PC-3 (cell line): ENCODE measurements at regions not wholly inside any gene's neighbourhood (a gene's known extent, or its start where the extent isn't known, plus 50 kb on each side); places are given as distances from the start of the nearest gene placed in this dataset.
"Not testable (repeated sequence)": the region's sequence is repeated elsewhere in the genome, so short reads cannot be mapped to it uniquely, and the experiment has no call there.

Experiments
- ATAC-seq: fragments of 200-7000 bp; cut with Tn5 transposase; 2 replicates; pipeline ENCODE4 v1.9.1; 2020; ENCODE audit warnings: mild to moderate bottlenecking, moderate library complexity
- BruUV-seq: library from RNA; stranded (reverse); fragments of 400-500 nt; replicated peaks from 2 replicates; lab custom pipeline; 2021; lab: Mats Ljungman, UMichigan
- CTCF ChIA-PET: fragments of 300-600 bp; sonication (Branson Sonifier 250); formaldehyde crosslinking; loops from one replicate; lab custom pipeline; 2022; ENCODE audit warnings: antibody characterized with exemption; lab: Charles Lee
- POLR2A ChIA-PET: fragments of 300-600 bp; sonication (Branson Sonifier 250); formaldehyde crosslinking; loops from one replicate; lab custom pipeline; 2022; ENCODE audit warnings: antibody characterized with exemption; ENCODE audit not compliant: unreplicated experiment; lab: Charles Lee
- DNase-seq: peaks from one replicate; pipeline ENCODE4 v3.0.0-alpha.2; 2015
- H2AFZ ChIP-seq: fragments of 300-600 bp; sonication (generic); 2 replicates; pipeline ENCODE4 v1.6.0; 2016; ENCODE audit warnings: antibody characterized with exemption, low read length
- H3F3A ChIP-seq: fragments of 300-600 bp; sonication (generic); one replicate; pipeline ENCODE4 v1.6.0; 2017; ENCODE audit warnings: antibody characterized with exemption, low read length, control low read depth, mild to moderate bottlenecking; ENCODE audit not compliant: unreplicated experiment
- H3K27ac ChIP-seq: fragments of 300-600 bp; sonication (generic); 2 replicates; pipeline ENCODE4 v1.5.1; 2016; ENCODE audit warnings: mild to moderate bottlenecking, low read length
- H3K27me3 ChIP-seq: fragments of 300-600 bp; sonication (generic); 2 replicates; pipeline ENCODE4 v1.6.1; 2016; ENCODE audit warnings: low read length, mixed read lengths
- H3K36me3 ChIP-seq: fragments of 300-600 bp; sonication (generic); 2 replicates; pipeline ENCODE4 v1.6.1; 2016; ENCODE audit warnings: low read depth, mixed run types, low read length, mixed read lengths
- H3K4me1 ChIP-seq: fragments of 300-600 bp; sonication (generic); 2 replicates; pipeline ENCODE4 v1.5.1; 2016; ENCODE audit warnings: low read length; ENCODE audit not compliant: insufficient read depth
- H3K4me2 ChIP-seq: fragments of 300-600 bp; sonication (generic); 2 replicates; pipeline ENCODE4 v1.6.0; 2016; ENCODE audit warnings: low read length
- H3K4me3 ChIP-seq: fragments of 300-600 bp; sonication (generic); 2 replicates; pipeline ENCODE4 v1.5.1; 2016; ENCODE audit warnings: mild to moderate bottlenecking, low read length, mixed read lengths
- H3K79me2 ChIP-seq: fragments of 300-600 bp; sonication (generic); 2 replicates; pipeline ENCODE4 v1.6.1; 2017; ENCODE audit warnings: low read length, mixed read lengths
- H3K9ac ChIP-seq: fragments of 300-600 bp; sonication (generic); 2 replicates; pipeline ENCODE4 v1.6.0; 2016; ENCODE audit warnings: mild to moderate bottlenecking, low read length
- H3K9me2 ChIP-seq: fragments of 300-600 bp; sonication (generic); replicated peaks from 2 replicates; pipeline ENCODE4 v1.6.1; 2016; ENCODE audit warnings: mixed run types, low read length, mixed read lengths
- H3K9me3 ChIP-seq: fragments of 300-600 bp; sonication (generic); 2 replicates; pipeline ENCODE4 v1.6.1; 2016; ENCODE audit warnings: low read length, mixed read lengths
- H4K20me1 ChIP-seq: fragments of 300-600 bp; sonication (generic); 2 replicates; pipeline ENCODE4 v1.6.1; 2016; ENCODE audit warnings: low read length, mixed read lengths
- EZH2 ChIP-seq: fragments of 300-600 bp; sonication (generic); IDR thresholded peaks from one replicate; pipeline ENCODE4 v1.6.1; 2017; ENCODE audit warnings: antibody characterized with exemption, mild to moderate bottlenecking, low read length; ENCODE audit not compliant: unreplicated experiment
- EZH2phosphoT487 ChIP-seq: fragments of 300-600 bp; sonication (generic); IDR thresholded peaks from 2 replicates; pipeline ENCODE4 v1.6.1; 2018; ENCODE audit warnings: mild to moderate bottlenecking, antibody characterized with exemption, low read length, borderline replicate concordance
- intact Hi-C: fragments of 100-400 bp; cut with micrococcal nuclease; formaldehyde crosslinking; loops from 2 replicates; pipeline ENCODE4 v1.9.0; 2023
- TF ChIP-seq, protein P1 (sequence below): fragments of 300-600 bp; sonication (generic); conservative IDR thresholded peaks from 2 replicates; pipeline ENCODE4 v1.5.1; 2017; ENCODE audit warnings: antibody characterized with exemption, low read depth, mild to moderate bottlenecking, low read length

DNA sequence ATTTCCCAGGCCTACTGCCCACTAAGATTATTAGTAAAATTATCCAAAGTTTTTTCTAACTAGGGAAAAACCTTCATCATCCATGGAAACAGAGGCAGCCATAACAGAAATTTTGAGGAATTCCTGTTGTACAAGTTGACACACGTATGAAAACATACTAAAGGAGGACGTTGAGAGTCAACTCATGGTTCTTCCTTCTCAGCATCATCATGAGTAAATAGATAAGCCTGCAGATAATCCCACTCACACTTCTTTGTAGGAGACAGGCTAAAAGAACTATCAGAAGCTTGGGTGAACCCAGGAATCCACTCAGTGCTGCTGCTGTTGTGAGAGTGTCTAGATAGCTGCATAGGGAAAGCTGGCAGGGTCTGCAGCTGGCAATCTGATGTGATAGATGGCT, 694.8 kb upstream of the NR2F2 start:
- H3K36me3 ChIP-seq, result no peaks in the 10 kb centered on the region
- H4K20me1 ChIP-seq, result no peaks in the 10 kb centered on the region
- no peak overlapping the region for H3K9ac ChIP-seq
- no peaks in the 10 kb centered on the region for H3K9me2 ChIP-seq
- H3K79me2 ChIP-seq, result no peaks in the 10 kb centered on the region
- TF ChIP-seq EZH2phosphoT487 (no peak), EZH2 (no peak)
- TF ChIP-seq, protein P1, sequence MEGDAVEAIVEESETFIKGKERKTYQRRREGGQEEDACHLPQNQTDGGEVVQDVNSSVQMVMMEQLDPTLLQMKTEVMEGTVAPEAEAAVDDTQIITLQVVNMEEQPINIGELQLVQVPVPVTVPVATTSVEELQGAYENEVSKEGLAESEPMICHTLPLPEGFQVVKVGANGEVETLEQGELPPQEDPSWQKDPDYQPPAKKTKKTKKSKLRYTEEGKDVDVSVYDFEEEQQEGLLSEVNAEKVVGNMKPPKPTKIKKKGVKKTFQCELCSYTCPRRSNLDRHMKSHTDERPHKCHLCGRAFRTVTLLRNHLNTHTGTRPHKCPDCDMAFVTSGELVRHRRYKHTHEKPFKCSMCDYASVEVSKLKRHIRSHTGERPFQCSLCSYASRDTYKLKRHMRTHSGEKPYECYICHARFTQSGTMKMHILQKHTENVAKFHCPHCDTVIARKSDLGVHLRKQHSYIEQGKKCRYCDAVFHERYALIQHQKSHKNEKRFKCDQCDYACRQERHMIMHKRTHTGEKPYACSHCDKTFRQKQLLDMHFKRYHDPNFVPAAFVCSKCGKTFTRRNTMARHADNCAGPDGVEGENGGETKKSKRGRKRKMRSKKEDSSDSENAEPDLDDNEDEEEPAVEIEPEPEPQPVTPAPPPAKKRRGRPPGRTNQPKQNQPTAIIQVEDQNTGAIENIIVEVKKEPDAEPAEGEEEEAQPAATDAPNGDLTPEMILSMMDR, result no peak
- H3K9me3 ChIP-seq, result no peaks in the 10 kb centered on the region
- no TSS peak for BruUV-seq
- H3K4me3 ChIP-seq, result no peak overlapping the region
- intact Hi-C loops, result no loop called here
- no peaks in the 10 kb centered on the region for H3F3A ChIP-seq
- ChIA-PET POLR2A (no interaction called here), CTCF (no interaction called here)
- H3K4me1 ChIP-seq, result no peaks in the 10 kb centered on the region
- H2AFZ ChIP-seq, result no peak overlapping the region
- DNase-seq, result no peak
- no peaks in the 10 kb centered on the region for H3K27me3 ChIP-seq
- no peak for ATAC-seq
- no peak overlapping the region for H3K4me2 ChIP-seq
- H3K27ac ChIP-seq, result no peak overlapping the region

DNA sequence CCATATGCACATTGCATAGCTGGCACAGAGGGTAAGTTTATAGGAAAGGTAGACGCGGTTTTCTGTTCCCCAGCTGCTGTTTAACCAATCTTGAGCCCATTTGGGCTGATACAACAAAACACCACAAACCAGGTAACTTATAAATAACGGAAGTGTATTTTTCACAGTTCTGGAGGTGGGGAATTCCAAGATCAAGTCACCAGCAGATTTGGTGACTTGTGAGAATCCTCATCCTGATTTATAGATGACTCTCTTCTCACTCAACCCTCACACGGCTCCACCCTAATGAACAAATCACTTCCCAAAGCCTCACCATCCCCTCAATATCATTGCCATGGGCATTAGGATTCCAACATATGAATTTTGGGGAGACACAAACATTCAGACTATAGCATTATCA, 694.4 kb upstream of the NR2F2 start:
- H3K27ac ChIP-seq, result no peak overlapping the region
- no TSS peak for BruUV-seq
- intact Hi-C loops, result no loop called here

DNA sequence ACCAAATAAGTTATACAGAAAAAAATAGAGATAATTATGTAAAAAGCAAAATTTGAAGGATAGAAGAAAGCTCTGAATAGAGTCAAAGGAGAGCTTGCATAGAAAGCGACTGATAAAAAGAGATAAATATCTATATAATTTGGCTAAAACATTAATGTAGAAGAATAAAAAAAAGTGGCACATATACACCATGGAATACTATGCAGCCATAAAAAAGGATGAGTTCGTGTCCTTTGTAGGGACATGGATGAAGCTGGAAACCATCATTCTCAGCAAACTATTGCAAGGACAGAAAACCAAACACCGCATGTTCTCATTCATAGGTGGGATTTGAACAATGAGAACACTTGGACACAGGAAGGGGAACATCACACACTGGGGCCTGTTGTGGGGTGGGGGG, 693.3 kb upstream of the NR2F2 start:
- H3K9ac ChIP-seq, H3F3A ChIP-seq, CTCF ChIA-PET, ATAC-seq, H4K20me1 ChIP-seq, DNase-seq, H2AFZ ChIP-seq, H3K4me1 ChIP-seq, H3K4me3 ChIP-seq, H3K27ac ChIP-seq, H3K36me3 ChIP-seq, POLR2A ChIA-PET, H3K9me3 ChIP-seq, H3K9me2 ChIP-seq, H3K27me3 ChIP-seq, intact Hi-C loops, BruUV-seq, H3K4me2 ChIP-seq, H3K79me2 ChIP-seq: not testable (repeated sequence)

More for the DNA sequence above, 694.4 kb upstream of the NR2F2 start:
- no peaks in the 10 kb centered on the region for H3K79me2 ChIP-seq
- no peaks in the 10 kb centered on the region for H3F3A ChIP-seq
- no peaks in the 10 kb centered on the region for H3K36me3 ChIP-seq
- no peak for TF ChIP-seq EZH2
- TF ChIP-seq EZH2phosphoT487, result no peak
- TF ChIP-seq, protein P1, result no peak
- H3K9me2 ChIP-seq, result no peaks in the 10 kb centered on the region
- H3K27me3 ChIP-seq, result no peaks in the 10 kb centered on the region
- DNase-seq, result no peak
- ATAC-seq, result no peak
- CTCF ChIA-PET, result no interaction called here
- POLR2A ChIA-PET, result no interaction called here
- no peaks in the 10 kb centered on the region for H3K9me3 ChIP-seq
- no peak overlapping the region for H3K4me2 ChIP-seq
- no peak overlapping the region for H3K9ac ChIP-seq
- H4K20me1 ChIP-seq, result no peaks in the 10 kb centered on the region
- no peaks in the 10 kb centered on the region for H3K4me1 ChIP-seq
- H3K4me3 ChIP-seq, result no peak overlapping the region
- H2AFZ ChIP-seq, result no peak overlapping the region
